Kidney (tissue), 13 donors: ENCODE measurements at regions not wholly inside any gene's neighbourhood (a gene's known extent, or its start where the extent isn't known, plus 50 kb on each side); places are given as distances from the start of the nearest gene placed in this dataset.

Experiments used
- DNase-seq, 5 donors: peaks; one replicate each; pipeline ENCODE4 v3.0.0-alpha.2; 2013 to 2020
- FAIRE-seq: peaks from 2 replicates; lab custom pipeline; 2012; peaks lifted over from hg19 to GRCh38; lab: Jason Lieb, UNC
- H3K27ac ChIP-seq, 2 donors: one replicate each; pipeline ENCODE4 v1.7.0; 2013; ENCODE audit warnings: low read depth in 2 of 2, low read length in 2 of 2, inconsistent platforms in 1 of 2
- H3K27me3 ChIP-seq: one replicate; pipeline ENCODE4 v1.7.1; 2013; ENCODE audit warnings: low read length, inconsistent platforms; ENCODE audit not compliant: control insufficient read depth, insufficient read depth
- H3K36me3 ChIP-seq, 3 donors: one replicate each; pipeline versions ENCODE4 v1.7.0 to v1.7.1; 2013; ENCODE audit warnings: low read length in 3 of 3, control low read depth in 1 of 3, inconsistent platforms in 1 of 3; ENCODE audit not compliant: insufficient read depth in 3 of 3, control insufficient read depth in 2 of 3
- H3K4me1 ChIP-seq, 3 donors: one replicate each; pipeline versions ENCODE4 v1.7.0 to v1.7.1; 2013; ENCODE audit warnings: low read length in 3 of 3, inconsistent platforms in 1 of 3, low read depth in 1 of 3; ENCODE audit not compliant: control insufficient read depth in 2 of 3, insufficient read depth in 2 of 3
- H3K4me3 ChIP-seq, 3 donors: one replicate each; pipeline versions ENCODE4 v1.7.0 to v1.8.1; 2013; ENCODE audit warnings: low read length in 3 of 3, control low read depth in 1 of 3, inconsistent platforms in 1 of 3
- H3K9ac ChIP-seq, 3 donors: one replicate each; pipeline versions ENCODE4 v1.7.0 to v1.7.1; 2013; ENCODE audit warnings: low read length in 3 of 3, control low read depth in 1 of 3, inconsistent platforms in 1 of 3
- H3K9me3 ChIP-seq, 3 donors: one replicate each; pipeline versions ENCODE4 v1.7.0 to v1.7.1; 2013; ENCODE audit warnings: low read length in 3 of 3, control low read depth in 1 of 3, inconsistent platforms in 1 of 3; ENCODE audit not compliant: control insufficient read depth in 2 of 3, insufficient read depth in 1 of 3
- intact Hi-C: fragments of 100-400 bp; cut with DNase I; formaldehyde crosslinking; loops from one replicate; pipeline ENCODE4 v1.11.1; 2022
- TF ChIP-seq, protein P1 (sequence below): IDR thresholded peaks from 3 replicates; pipeline ENCODE4 v1.5.1; 2012; ENCODE audit warnings: mild to moderate bottlenecking, moderate library complexity, borderline replicate concordance; ENCODE audit not compliant: insufficient read depth; ENCODE audit errors: extremely low read depth
- donor health status: control.
- donor health status: control.
- donor health status: control.
- donor health status: control.
- donor health status: control.
- donor health status: DM: yes; HTN: yes; CAD: no.
- donor health status: Normal renal cell carcinoma (clear cell type).

DNA sequence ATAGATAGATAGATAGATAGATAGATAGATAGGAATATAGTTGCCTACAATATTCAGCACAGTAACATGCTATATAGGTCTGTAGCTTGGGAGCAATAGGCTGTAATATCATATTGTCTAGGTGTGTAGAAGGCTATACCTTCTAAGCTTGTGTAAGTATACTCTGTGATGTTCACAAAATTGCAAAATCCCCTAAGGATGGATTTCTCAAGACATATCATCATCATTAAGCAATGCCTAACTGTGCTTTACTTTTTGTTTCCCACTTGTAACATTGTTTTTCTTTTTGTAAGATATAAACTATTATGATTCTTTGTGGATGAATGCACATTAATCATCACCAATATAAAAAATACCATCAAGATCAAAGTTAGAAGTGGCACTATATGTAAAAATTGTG is 1905.6 kb downstream of the NCAM2 start:
- TF ChIP-seq, protein P1, sequence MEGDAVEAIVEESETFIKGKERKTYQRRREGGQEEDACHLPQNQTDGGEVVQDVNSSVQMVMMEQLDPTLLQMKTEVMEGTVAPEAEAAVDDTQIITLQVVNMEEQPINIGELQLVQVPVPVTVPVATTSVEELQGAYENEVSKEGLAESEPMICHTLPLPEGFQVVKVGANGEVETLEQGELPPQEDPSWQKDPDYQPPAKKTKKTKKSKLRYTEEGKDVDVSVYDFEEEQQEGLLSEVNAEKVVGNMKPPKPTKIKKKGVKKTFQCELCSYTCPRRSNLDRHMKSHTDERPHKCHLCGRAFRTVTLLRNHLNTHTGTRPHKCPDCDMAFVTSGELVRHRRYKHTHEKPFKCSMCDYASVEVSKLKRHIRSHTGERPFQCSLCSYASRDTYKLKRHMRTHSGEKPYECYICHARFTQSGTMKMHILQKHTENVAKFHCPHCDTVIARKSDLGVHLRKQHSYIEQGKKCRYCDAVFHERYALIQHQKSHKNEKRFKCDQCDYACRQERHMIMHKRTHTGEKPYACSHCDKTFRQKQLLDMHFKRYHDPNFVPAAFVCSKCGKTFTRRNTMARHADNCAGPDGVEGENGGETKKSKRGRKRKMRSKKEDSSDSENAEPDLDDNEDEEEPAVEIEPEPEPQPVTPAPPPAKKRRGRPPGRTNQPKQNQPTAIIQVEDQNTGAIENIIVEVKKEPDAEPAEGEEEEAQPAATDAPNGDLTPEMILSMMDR: no peak
- FAIRE-seq: no peak

DNA sequence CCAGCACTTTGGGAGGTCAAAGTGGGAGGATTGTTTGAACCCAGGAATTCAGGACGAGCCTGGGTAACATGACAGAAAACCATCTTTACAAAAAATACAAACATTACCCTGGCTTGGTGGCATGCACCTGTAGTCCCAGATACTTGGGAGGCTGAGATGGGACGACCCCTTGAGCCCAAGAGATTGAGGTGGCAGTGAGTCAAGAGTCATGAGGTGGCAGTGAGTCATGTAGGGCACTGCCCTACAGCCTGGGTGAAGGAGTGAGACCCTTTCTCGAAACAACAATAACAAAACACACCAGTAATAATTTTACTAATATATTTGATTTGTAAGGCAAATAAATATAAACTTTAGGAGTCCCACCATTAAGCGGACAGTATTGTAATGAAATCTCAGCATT is 1906.2 kb downstream of the NCAM2 start:
- H3K36me3 ChIP-seq: no peaks in the 10 kb centered on the region
- no peaks in the 10 kb centered on the region for H3K27me3 ChIP-seq
- no peak overlapping the region for H3K4me3 ChIP-seq
- FAIRE-seq (no peak), DNase-seq (no peak)
- no peak overlapping the region for H3K27ac ChIP-seq
- intact Hi-C loops: no loop called here
- no peak overlapping the region for H3K9ac ChIP-seq
- no peaks in the 10 kb centered on the region for H3K4me1 ChIP-seq
- TF ChIP-seq, protein P1: no peak
- H3K9me3 ChIP-seq: no peaks in the 10 kb centered on the region

More for the DNA sequence above, 1905.6 kb downstream of the NCAM2 start:
- H3K4me3 ChIP-seq: no peak overlapping the region
- H3K36me3 ChIP-seq: no peaks in the 10 kb centered on the region
- H3K9me3 ChIP-seq: no peaks in the 10 kb centered on the region
- no peak for DNase-seq
- intact Hi-C loops: no loop called here
- H3K9ac ChIP-seq: no peak overlapping the region
- no peaks in the 10 kb centered on the region for H3K4me1 ChIP-seq
- H3K27me3 ChIP-seq: no peaks in the 10 kb centered on the region
- no peak overlapping the region for H3K27ac ChIP-seq

DNA sequence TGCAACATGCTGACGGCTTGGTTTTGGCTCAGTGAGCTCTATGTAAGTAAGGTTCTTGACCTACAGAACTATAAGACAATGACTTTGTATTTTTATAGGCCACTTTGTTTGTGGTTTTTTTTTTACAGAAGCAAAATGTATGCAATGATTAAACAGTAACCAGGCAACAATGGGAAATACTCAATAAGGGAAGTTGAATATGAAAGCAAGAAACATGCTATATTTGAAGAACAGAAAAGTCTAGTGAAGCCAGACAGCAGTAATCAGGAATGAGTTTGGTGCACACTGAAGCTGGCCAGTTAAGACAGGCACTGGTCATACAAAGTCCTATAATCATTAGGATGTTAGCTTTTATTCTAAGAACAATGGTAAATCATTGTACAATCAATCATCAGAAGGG is 1926.8 kb downstream of the NCAM2 start:
- Histone ChIP-seq H3K4me1 (no peaks in the 10 kb centered on the region), H3K27ac (no peak overlapping the region), H3K9me3 (no peaks in the 10 kb centered on the region), H3K36me3 (no peaks in the 10 kb centered on the region), H3K4me3 (no peak overlapping the region), H3K9ac (no peak overlapping the region), H3K27me3 (no peaks in the 10 kb centered on the region)
- DNase-seq: no peak
- no peak for FAIRE-seq
- intact Hi-C loops: no loop called here
- TF ChIP-seq, protein P1: no peak

DNA sequence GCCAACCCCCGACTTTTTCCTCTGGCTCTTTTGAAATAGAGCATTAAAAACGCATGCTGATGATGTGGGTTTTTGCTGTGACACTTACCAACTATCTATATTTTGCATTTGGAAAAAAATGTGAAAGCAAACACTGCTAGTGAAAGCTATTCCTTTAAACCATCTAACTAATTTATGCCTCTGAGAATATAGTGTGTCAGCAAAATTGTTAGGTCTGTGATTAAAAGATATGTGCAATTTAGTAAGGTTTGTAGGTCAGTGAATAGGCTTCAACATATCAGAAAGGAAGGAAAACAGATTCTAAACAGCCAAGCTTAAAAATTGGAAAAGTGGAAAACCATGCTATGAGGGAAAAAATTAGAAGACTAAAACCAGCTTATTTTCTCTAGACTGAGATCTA is 1929.3 kb downstream of the NCAM2 start:
- TF ChIP-seq, protein P1: no peak
- FAIRE-seq (no peak), DNase-seq (no peak)
- Histone ChIP-seq H3K27ac (no peak overlapping the region), H3K4me3 (no peak overlapping the region), H3K9ac (no peak overlapping the region), H3K27me3 (no peaks in the 10 kb centered on the region), H3K4me1 (no peaks in the 10 kb centered on the region), H3K9me3 (no peaks in the 10 kb centered on the region), H3K36me3 (no peaks in the 10 kb centered on the region)
- intact Hi-C loops: no loop called here
